ENCODE measurements at regions not wholly inside any gene's neighbourhood (a gene's known extent, or its start where the extent isn't known, plus 50 kb on each side); places are given as distances from the start of the nearest gene placed in this dataset.

GRCh38 chr5:93357686-93358085 is 223.3 kb downstream of the NR2F1-AS1 start:
- ChIA-PET POLR2A (interaction anchor here (0.6 kb wide), 1 partner anchor 15 kb away, joined by 3 read pairs; no protein-coding TSS in a partner anchor), RAD21 (ENCODE audit: unreplicated experiment) (no interaction called here), SMC1A (ENCODE audit: uncharacterized antibody, unreplicated experiment) (no interaction called here), CTCF (no interaction called here)
- no TSS peak for BruUV-seq (replicated peaks)
- Histone ChIP-seq H3K9me3 (replicated peaks; ENCODE audit: control insufficient read depth, insufficient read depth, low read length) (no peaks in the 10 kb centered on the region), H2AFZ (ENCODE audit: control insufficient read depth, low read depth, low read length) (no peak overlapping the region), H3K36me3 (ENCODE audit: control insufficient read depth in 2 of 2, insufficient read depth in 2 of 2, low read length in 1 of 2) (no peaks in the 10 kb centered on the region), H3K79me2 (ENCODE audit: control insufficient read depth, insufficient read depth, low read length) (no peaks in the 10 kb centered on the region), H3K27ac (ENCODE audit: control insufficient read depth, insufficient read depth) (no peak overlapping the region), H3K4me1 (ENCODE audit: control insufficient read depth, insufficient read depth, low read length) (no peaks in the 10 kb centered on the region), H4K20me1 (ENCODE audit: control insufficient read depth, insufficient read depth) (no peaks in the 10 kb centered on the region), H3K9ac (ENCODE audit: control insufficient read depth, insufficient read depth, low read length) (no peak overlapping the region), H3K4me3 (no peak overlapping the region), H3K27me3 (replicated peaks in 1 of 2; ENCODE audit: control insufficient read depth in 2 of 2, insufficient read depth in 2 of 2, low read length in 1 of 2) (no peaks in the 10 kb centered on the region), H3K4me2 (ENCODE audit: control insufficient read depth, insufficient read depth) (no peak overlapping the region)
- in situ Hi-C loops (cut with MboI) (no loop called here), intact Hi-C loops (cut with micrococcal nuclease; ENCODE audit: unreplicated experiment) (no loop called here)
- TF ChIP-seq RUNX3 (IDR thresholded peaks at IDR 0.05; ENCODE audit: low read length) (peak; percentile 29; the same call in 1 of the 2 replicates), ASH2L (IDR thresholded peaks at IDR 0.05; ENCODE audit: borderline replicate concordance, low read depth) (no peak)
- FAIRE-seq = no peak
- 0% methylated on average over 1 of the region's 1 CpG for WGBS (ENCODE audit: insufficient coverage, insufficient replicate concordance, low lambda C conversion rate, missing lambda C conversion rate)
- no peak for DNase-seq (ENCODE audit: low read depth, low spot score)
- no peak for ATAC-seq

DNA sequence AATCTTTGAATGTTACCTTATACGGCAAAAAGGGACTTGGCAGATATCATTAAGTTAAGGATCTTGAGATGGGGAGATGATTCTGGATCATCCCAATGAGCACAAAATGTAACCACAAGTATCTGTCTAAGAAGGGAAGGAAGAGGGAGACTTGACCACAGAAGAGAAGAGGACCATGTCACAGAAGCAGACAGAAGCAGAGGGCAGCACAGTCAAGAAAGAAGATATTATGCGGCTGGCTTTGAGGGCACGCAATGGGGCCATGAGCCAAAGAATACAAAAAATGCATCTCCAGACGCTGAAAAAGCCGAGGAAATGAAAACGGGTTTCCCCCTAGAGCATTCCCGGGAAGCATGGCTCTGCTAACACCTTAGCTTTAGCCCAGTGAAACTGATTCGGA is 225.3 kb downstream of the NR2F1-AS1 start:
- TF ChIP-seq RUNX3 (IDR thresholded peaks at IDR 0.05; ENCODE audit: low read length) = no peak
- TF ChIP-seq ZNF207 (IDR thresholded peaks at IDR 0.05; ENCODE audit: borderline replicate concordance) = no peak
- TF ChIP-seq MXI1 (IDR thresholded peaks at IDR 0.05; ENCODE audit: low read depth, low read length) = no peak
- TF ChIP-seq, protein P1, sequence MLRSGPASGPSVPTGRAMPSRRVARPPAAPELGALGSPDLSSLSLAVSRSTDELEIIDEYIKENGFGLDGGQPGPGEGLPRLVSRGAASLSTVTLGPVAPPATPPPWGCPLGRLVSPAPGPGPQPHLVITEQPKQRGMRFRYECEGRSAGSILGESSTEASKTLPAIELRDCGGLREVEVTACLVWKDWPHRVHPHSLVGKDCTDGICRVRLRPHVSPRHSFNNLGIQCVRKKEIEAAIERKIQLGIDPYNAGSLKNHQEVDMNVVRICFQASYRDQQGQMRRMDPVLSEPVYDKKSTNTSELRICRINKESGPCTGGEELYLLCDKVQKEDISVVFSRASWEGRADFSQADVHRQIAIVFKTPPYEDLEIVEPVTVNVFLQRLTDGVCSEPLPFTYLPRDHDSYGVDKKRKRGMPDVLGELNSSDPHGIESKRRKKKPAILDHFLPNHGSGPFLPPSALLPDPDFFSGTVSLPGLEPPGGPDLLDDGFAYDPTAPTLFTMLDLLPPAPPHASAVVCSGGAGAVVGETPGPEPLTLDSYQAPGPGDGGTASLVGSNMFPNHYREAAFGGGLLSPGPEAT (IDR thresholded peaks at IDR 0.05; ENCODE audit: low read depth) = no peak
- FAIRE-seq (no peak), ATAC-seq (no peak), DNase-seq (ENCODE audit: low read depth, low spot score) (no peak)
- no peak overlapping the region for H2AFZ ChIP-seq (ENCODE audit: control insufficient read depth, low read depth, low read length)
- H4K20me1 ChIP-seq (ENCODE audit: control insufficient read depth, insufficient read depth) = no peaks in the 10 kb centered on the region
- H3K9me3 ChIP-seq (replicated peaks; ENCODE audit: control insufficient read depth, insufficient read depth, low read length) = no peaks in the 10 kb centered on the region
- no peaks in the 10 kb centered on the region for H3K79me2 ChIP-seq (ENCODE audit: control insufficient read depth, insufficient read depth, low read length)
- ChIA-PET RAD21 (ENCODE audit: unreplicated experiment) (no interaction called here), POLR2A (interaction anchor here (0.5 kb wide), 1 partner anchor 208 kb away, joined by 6 read pairs; no protein-coding TSS in a partner anchor), SMC1A (ENCODE audit: uncharacterized antibody, unreplicated experiment) (interaction anchor here (0.9 kb wide), 1 partner anchor 13 kb away, joined by 3 read pairs; no protein-coding TSS in a partner anchor), CTCF (no interaction called here)
- BruUV-seq (replicated peaks) = no TSS peak
- H3K4me3 ChIP-seq = no peak overlapping the region
- no peak overlapping the region for H3K9ac ChIP-seq (ENCODE audit: control insufficient read depth, insufficient read depth, low read length)
- H3K4me1 ChIP-seq (ENCODE audit: control insufficient read depth, insufficient read depth, low read length) = no peaks in the 10 kb centered on the region
- 61% methylated on average over 8 of the region's 8 CpGs for WGBS (ENCODE audit: insufficient coverage, insufficient replicate concordance, low lambda C conversion rate, missing lambda C conversion rate)
- no peaks in the 10 kb centered on the region for H3K36me3 ChIP-seq (ENCODE audit: control insufficient read depth in 2 of 2, insufficient read depth in 2 of 2, low read length in 1 of 2)
- H3K27me3 ChIP-seq (replicated peaks in 1 of 2; ENCODE audit: control insufficient read depth in 2 of 2, insufficient read depth in 2 of 2, low read length in 1 of 2) = no peaks in the 10 kb centered on the region
- intact Hi-C loops (cut with micrococcal nuclease; ENCODE audit: unreplicated experiment) = no loop called here
- in situ Hi-C loops (cut with MboI) = no loop called here
- no peak overlapping the region for H3K27ac ChIP-seq (ENCODE audit: control insufficient read depth, insufficient read depth)
- no peak overlapping the region for H3K4me2 ChIP-seq (ENCODE audit: control insufficient read depth, insufficient read depth)

Data from GM12878 (cell line).